Esophagus muscularis mucosa (tissue), 3 donors: ENCODE measurements at regions not wholly inside any gene's neighbourhood (a gene's known extent, or its start where the extent isn't known, plus 50 kb on each side); places are given as distances from the start of the nearest gene placed in this dataset.

ENCODE experiments used
- CTCF ChIP-seq, 3 experiments: fragments of 200-600 bp in 2 of 3; fragments of 450-650 bp in 1 of 3; sonication (generic) in 2 of 3; IDR thresholded peaks; one replicate each; pipeline ENCODE4 v1.5.1; 2017 to 2019; ENCODE audit warnings: antibody characterized with exemption in 3 of 3, mild to moderate bottlenecking in 2 of 3, moderate library complexity in 1 of 3
- EP300 ChIP-seq: sonication (generic); formaldehyde crosslinking; IDR thresholded peaks from one replicate; pipeline ENCODE4 v1.6.1; 2017; ENCODE audit warnings: antibody characterized with exemption

- TF ChIP-seq CTCF (IDR thresholded peaks at IDR 0.05) (no peak), EP300 (no peak)
Measured at GRCh38 chr10:33398796-33399195, 64.3 kb upstream of the NRP1 start.
